Vagina (tissue), 2 donors: ENCODE measurements at regions not wholly inside any gene's neighbourhood (a gene's known extent, or its start where the extent isn't known, plus 50 kb on each side); places are given as distances from the start of the nearest gene placed in this dataset.

Source experiments
- DNase-seq, 2 donors: peaks; one replicate each; pipeline ENCODE4 v3.0.0-alpha.2; 2017; ENCODE audit errors: extremely low spot score in 2 of 2
- H3K27ac ChIP-seq: fragments of 200-600 bp; sonication (generic); one replicate; pipeline ENCODE4 v1.5.1; 2019
- H3K27me3 ChIP-seq: fragments of 200-600 bp; sonication (generic); one replicate; pipeline ENCODE4 v1.5.1; 2019
- H3K36me3 ChIP-seq, 2 donors: fragments of 200-600 bp; sonication (generic); one replicate each; pipeline ENCODE4 v1.5.1; 2017 to 2019
- H3K4me1 ChIP-seq: fragments of 200-600 bp; sonication (generic); one replicate; pipeline ENCODE4 v1.5.1; 2019
- H3K4me3 ChIP-seq, 2 donors: fragments of 200-600 bp; sonication (generic); 1 replicate in 1 of 2; 2 replicates in 1 of 2; pipeline ENCODE4 v1.5.1; 2016 to 2019
- H3K9me3 ChIP-seq: fragments of 200-600 bp; sonication (generic); one replicate; pipeline ENCODE4 v1.5.1; 2019
- POLR2A ChIP-seq, 2 donors: fragments of 450-650 bp; IDR thresholded peaks; one replicate each; pipeline ENCODE4 v1.6.1; 2017; ENCODE audit warnings: antibody characterized with exemption in 2 of 2, mild to moderate bottlenecking in 2 of 2, moderate library complexity in 2 of 2
- POLR2AphosphoS5 ChIP-seq, 2 donors: sonication (generic); formaldehyde crosslinking; IDR thresholded peaks; one replicate each; pipeline ENCODE4 v1.9.0; 2017; ENCODE audit warnings: antibody characterized with exemption in 2 of 2, mild to moderate bottlenecking in 2 of 2, low read depth in 1 of 2; ENCODE audit not compliant: insufficient read depth in 1 of 2
- intact Hi-C: fragments of 100-400 bp; cut with DNase I; formaldehyde crosslinking; loops from one replicate; pipeline ENCODE4 v1.15.1; 2023
- TF ChIP-seq, protein P1 (sequence below), 3 experiments: fragments of 450-650 bp in 2 of 3; fragments of 200-600 bp in 1 of 3; sonication (generic) in 1 of 3; IDR thresholded peaks; one replicate each; pipeline ENCODE4 v1.5.1; 2017 to 2019; ENCODE audit warnings: antibody characterized with exemption in 3 of 3, mild to moderate bottlenecking in 2 of 3, moderate library complexity in 2 of 3

DNA sequence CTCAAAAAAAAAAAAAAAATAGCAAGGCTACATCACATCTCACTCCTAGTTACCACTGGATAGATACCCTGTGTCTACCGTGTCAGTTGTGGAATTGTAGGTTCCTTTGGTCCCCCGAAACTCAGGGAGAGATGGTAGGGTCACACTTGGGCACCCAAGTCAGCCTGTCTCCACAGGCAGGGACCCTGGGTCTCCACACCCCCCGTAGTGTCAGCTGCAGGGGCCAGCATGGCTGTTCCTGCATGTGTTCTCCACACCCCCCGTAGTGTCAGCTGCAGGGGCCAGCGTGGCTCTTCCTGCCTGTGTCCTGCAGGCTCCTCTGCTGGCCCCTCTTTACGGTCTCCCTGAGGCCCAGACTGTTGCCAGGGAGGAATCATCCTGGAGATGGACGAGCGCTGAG is 282.1 kb downstream of the BRD1 start:
- TF ChIP-seq, protein P1, sequence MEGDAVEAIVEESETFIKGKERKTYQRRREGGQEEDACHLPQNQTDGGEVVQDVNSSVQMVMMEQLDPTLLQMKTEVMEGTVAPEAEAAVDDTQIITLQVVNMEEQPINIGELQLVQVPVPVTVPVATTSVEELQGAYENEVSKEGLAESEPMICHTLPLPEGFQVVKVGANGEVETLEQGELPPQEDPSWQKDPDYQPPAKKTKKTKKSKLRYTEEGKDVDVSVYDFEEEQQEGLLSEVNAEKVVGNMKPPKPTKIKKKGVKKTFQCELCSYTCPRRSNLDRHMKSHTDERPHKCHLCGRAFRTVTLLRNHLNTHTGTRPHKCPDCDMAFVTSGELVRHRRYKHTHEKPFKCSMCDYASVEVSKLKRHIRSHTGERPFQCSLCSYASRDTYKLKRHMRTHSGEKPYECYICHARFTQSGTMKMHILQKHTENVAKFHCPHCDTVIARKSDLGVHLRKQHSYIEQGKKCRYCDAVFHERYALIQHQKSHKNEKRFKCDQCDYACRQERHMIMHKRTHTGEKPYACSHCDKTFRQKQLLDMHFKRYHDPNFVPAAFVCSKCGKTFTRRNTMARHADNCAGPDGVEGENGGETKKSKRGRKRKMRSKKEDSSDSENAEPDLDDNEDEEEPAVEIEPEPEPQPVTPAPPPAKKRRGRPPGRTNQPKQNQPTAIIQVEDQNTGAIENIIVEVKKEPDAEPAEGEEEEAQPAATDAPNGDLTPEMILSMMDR (IDR thresholded peaks at IDR 0.05): no peak
- TF ChIP-seq POLR2A (IDR thresholded peaks at IDR 0.05) (no peak), POLR2AphosphoS5 (IDR thresholded peaks at IDR 0.05; ENCODE audit: insufficient read depth in 1 of 2, low read depth in 1 of 2) (no peak)
- no peaks in the 10 kb centered on the region for H3K27me3 ChIP-seq
- no peaks in the 10 kb centered on the region for H3K9me3 ChIP-seq
- no peaks in the 10 kb centered on the region for H3K36me3 ChIP-seq
- intact Hi-C loops: no loop called here
- no peaks in the 10 kb centered on the region for H3K4me1 ChIP-seq
- no peak overlapping the region for H3K4me3 ChIP-seq
- no peak overlapping the region for H3K27ac ChIP-seq
- no peak for DNase-seq

DNA sequence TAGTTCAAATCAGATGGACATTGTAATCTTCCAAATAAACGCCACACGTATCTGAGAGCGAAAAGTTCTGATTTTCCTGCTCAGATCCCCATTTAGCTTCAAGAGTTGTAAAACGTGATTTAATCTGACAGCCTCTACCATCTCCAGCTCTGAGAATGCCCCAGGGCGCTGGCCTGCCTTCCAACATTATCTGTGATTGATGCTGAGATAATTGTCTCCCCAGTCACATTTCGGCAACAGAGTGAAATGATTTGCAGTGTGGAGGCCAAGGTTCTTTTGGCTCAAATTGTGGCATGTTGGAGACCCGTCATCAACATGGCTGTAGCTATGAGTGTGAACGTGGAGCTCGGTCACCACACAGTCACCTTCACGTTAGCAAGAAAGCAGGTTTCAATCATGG is 283.4 kb downstream of the BRD1 start:
- H3K27ac ChIP-seq: no peak overlapping the region
- TF ChIP-seq POLR2A (IDR thresholded peaks at IDR 0.05) (no peak), POLR2AphosphoS5 (IDR thresholded peaks at IDR 0.05; ENCODE audit: insufficient read depth in 1 of 2, low read depth in 1 of 2) (no peak)
- TF ChIP-seq, protein P1 (IDR thresholded peaks at IDR 0.05): no peak
- no peaks in the 10 kb centered on the region for H3K27me3 ChIP-seq
- intact Hi-C loops: no loop called here
- H3K4me1 ChIP-seq: no peaks in the 10 kb centered on the region
- no peaks in the 10 kb centered on the region for H3K36me3 ChIP-seq
- H3K9me3 ChIP-seq: no peaks in the 10 kb centered on the region
- DNase-seq: no peak
- H3K4me3 ChIP-seq: no peak overlapping the region

DNA sequence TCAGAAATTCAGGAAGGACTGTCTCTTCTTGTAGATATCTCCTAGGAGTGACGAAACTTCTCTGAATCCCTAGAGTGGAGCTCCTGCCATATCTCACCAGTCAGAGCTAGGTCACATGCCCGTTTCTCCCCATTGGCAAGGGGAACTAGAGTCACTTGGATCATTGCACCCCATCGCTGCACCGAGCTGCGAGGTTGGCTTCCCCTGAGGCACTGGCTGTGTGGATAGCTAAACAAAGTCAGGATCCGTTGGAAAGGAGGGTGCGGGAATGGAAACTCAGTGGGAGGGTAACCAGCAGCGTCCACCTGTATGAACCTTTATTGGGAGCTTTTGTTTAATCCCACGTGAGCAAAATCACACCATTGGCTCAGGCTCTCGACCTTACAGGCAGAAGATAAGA is 283.8 kb downstream of the BRD1 start:
- H3K4me3 ChIP-seq: no peak overlapping the region
- no peak for TF ChIP-seq POLR2A (IDR thresholded peaks at IDR 0.05)
- TF ChIP-seq, protein P1 (IDR thresholded peaks at IDR 0.05): no peak
- TF ChIP-seq POLR2AphosphoS5 (IDR thresholded peaks at IDR 0.05; ENCODE audit: insufficient read depth in 1 of 2, low read depth in 1 of 2): no peak
- H3K27ac ChIP-seq: no peak overlapping the region
- no peaks in the 10 kb centered on the region for H3K9me3 ChIP-seq
- DNase-seq: no peak
- H3K27me3 ChIP-seq: no peaks in the 10 kb centered on the region
- intact Hi-C loops: no loop called here
- no peaks in the 10 kb centered on the region for H3K36me3 ChIP-seq
- no peaks in the 10 kb centered on the region for H3K4me1 ChIP-seq

DNA sequence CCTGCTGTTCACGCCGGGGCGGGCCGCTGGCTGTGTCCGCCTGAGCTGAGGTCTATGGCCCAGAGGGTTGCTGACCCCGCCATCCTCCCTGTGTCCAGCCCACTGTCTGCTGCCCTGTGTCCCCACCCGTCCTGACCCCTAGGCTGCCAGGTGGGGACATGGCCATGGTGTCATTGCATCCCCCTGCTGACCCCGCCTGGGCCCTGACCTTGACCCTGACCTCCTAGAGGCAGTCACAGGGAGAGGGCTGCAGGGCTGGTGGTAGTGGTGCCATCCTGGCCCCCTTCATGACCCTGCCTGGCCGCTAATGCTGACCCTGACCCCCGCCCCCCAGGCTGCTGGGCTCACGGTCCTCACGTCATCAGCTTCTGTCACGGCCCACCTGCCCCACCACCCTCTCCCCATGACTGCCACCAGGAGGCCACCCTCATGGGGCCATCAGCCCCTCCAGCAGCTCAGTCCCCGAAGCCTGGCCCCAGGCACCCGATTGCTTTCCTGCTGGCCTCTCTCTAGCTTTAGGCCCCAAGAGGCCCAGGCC is 285.9 kb downstream of the BRD1 start:
- Histone ChIP-seq H3K4me1 (no peaks in the 10 kb centered on the region), H3K9me3 (no peaks in the 10 kb centered on the region), H3K27me3 (no peaks in the 10 kb centered on the region), H3K27ac (no peak overlapping the region), H3K36me3 (no peaks in the 10 kb centered on the region), H3K4me3 (no peak overlapping the region)
- no peak for TF ChIP-seq POLR2A (IDR thresholded peaks at IDR 0.05)
- TF ChIP-seq, protein P1 (IDR thresholded peaks at IDR 0.05): no peak
- no peak for TF ChIP-seq POLR2AphosphoS5 (IDR thresholded peaks at IDR 0.05; ENCODE audit: insufficient read depth in 1 of 2, low read depth in 1 of 2)
- DNase-seq: no peak
- intact Hi-C loops: no loop called here

DNA sequence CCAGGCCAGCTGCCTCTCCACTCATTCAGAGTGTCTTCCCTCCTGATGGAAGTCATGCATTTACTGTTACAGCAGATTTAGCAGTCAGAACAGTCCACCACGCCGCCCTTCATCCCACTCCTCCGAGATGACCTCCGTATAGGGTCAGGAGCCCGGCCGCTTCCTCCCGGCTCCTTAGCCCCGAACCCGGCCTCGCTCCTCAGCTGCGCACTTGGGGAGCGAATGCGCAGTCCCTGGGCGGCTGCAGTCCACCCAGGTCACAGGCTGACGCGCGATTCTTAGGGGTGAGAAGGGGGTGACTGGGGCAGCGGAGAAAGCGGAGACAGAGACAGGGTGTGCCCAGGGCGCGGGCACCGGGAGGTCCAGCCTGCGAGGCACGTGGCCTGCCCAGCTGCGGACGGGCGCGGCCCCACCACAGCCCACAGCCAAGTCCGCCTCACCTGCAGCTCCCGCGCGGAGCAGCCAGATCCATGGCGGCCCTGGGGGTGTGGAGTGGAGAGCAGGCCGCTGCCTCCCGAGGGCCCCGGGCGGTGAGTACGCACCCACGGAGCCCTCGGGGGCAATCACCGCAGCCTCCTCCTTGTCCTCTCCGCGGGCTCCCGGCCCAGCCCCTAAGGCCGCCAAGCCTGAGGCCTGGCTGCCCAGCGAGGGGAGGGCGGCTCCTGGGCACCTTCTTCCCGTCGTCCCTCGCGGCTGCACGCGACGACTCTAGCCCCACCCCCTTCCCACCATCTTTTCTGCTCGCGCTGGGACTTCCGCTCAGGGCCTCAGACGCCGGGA is 286.6 kb downstream of the BRD1 start:
- no peak overlapping the region for H3K27ac ChIP-seq
- DNase-seq: no peak
- H3K4me3 ChIP-seq: no peak overlapping the region
- H3K36me3 ChIP-seq: no peaks in the 10 kb centered on the region
- TF ChIP-seq POLR2A (IDR thresholded peaks at IDR 0.05): no peak
- TF ChIP-seq, protein P1 (IDR thresholded peaks at IDR 0.05): no peak
- no peak for TF ChIP-seq POLR2AphosphoS5 (IDR thresholded peaks at IDR 0.05; ENCODE audit: insufficient read depth in 1 of 2, low read depth in 1 of 2)
- H3K4me1 ChIP-seq: no peaks in the 10 kb centered on the region
- intact Hi-C loops: no loop called here
- no peaks in the 10 kb centered on the region for H3K9me3 ChIP-seq
- no peaks in the 10 kb centered on the region for H3K27me3 ChIP-seq
